ENCODE measurements at regions not wholly inside any gene's neighbourhood (a gene's known extent, or its start where the extent isn't known, plus 50 kb on each side); places are given as distances from the start of the nearest gene placed in this dataset.

- H3K4me1 ChIP-seq: no peaks in the 10 kb centered on the region
- H3K27me3 ChIP-seq: no peaks in the 10 kb centered on the region
- no peak for TF ChIP-seq POLR2A (IDR thresholded peaks at IDR 0.05)
- TF ChIP-seq, protein P1, sequence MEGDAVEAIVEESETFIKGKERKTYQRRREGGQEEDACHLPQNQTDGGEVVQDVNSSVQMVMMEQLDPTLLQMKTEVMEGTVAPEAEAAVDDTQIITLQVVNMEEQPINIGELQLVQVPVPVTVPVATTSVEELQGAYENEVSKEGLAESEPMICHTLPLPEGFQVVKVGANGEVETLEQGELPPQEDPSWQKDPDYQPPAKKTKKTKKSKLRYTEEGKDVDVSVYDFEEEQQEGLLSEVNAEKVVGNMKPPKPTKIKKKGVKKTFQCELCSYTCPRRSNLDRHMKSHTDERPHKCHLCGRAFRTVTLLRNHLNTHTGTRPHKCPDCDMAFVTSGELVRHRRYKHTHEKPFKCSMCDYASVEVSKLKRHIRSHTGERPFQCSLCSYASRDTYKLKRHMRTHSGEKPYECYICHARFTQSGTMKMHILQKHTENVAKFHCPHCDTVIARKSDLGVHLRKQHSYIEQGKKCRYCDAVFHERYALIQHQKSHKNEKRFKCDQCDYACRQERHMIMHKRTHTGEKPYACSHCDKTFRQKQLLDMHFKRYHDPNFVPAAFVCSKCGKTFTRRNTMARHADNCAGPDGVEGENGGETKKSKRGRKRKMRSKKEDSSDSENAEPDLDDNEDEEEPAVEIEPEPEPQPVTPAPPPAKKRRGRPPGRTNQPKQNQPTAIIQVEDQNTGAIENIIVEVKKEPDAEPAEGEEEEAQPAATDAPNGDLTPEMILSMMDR (IDR thresholded peaks at IDR 0.05): no peak
- no peak overlapping the region for H3K27ac ChIP-seq
- no peaks in the 10 kb centered on the region for H3K36me3 ChIP-seq
- ATAC-seq (no peak), DNase-seq (no peak)
- no peak overlapping the region for H3K4me3 ChIP-seq
- no peaks in the 10 kb centered on the region for H3K9me3 ChIP-seq
- intact Hi-C loops (cut with DNase I): no loop called here
These were observed 76.5 kb upstream of the GTSF1L start for GRCh38 chr20:43803276-43803675.

- Histone ChIP-seq H3K36me3 (no peaks in the 10 kb centered on the region), H3K27me3 (no peaks in the 10 kb centered on the region), H3K9me3 (no peaks in the 10 kb centered on the region), H3K27ac (no peak overlapping the region), H3K4me3 (no peak overlapping the region), H3K4me1 (no peaks in the 10 kb centered on the region)
- intact Hi-C loops (cut with DNase I): no loop called here
- 56% methylated on average over 5 of the region's 6 CpGs for WGBS (ENCODE audit: insufficient coverage, low coverage, low lambda C conversion rate, missing lambda C conversion rate)
- no peak for DNase-seq
- ATAC-seq: no peak
- TF ChIP-seq, protein P1 (IDR thresholded peaks at IDR 0.05): no peak
- TF ChIP-seq POLR2A (IDR thresholded peaks at IDR 0.05): no peak
These were observed 73.4 kb upstream of the GTSF1L start for GRCh38 chr20:43800186-43800585.

GRCh38 chr20:43799741-43800140, 72.9 kb upstream of the GTSF1L start:
- intact Hi-C loops (cut with DNase I): no loop called here
- Histone ChIP-seq H3K27me3 (no peaks in the 10 kb centered on the region), H3K36me3 (no peaks in the 10 kb centered on the region), H3K9me3 (no peaks in the 10 kb centered on the region), H3K4me3 (no peak overlapping the region), H3K4me1 (no peaks in the 10 kb centered on the region), H3K27ac (no peak overlapping the region)
- DNase-seq (no peak), ATAC-seq (no peak)
- TF ChIP-seq POLR2A (IDR thresholded peaks at IDR 0.05): no peak
- TF ChIP-seq, protein P1 (IDR thresholded peaks at IDR 0.05): no peak
- WGBS (ENCODE audit: insufficient coverage, low coverage, low lambda C conversion rate, missing lambda C conversion rate): 27% methylated on average over 1 of the region's 5 CpGs

DNA sequence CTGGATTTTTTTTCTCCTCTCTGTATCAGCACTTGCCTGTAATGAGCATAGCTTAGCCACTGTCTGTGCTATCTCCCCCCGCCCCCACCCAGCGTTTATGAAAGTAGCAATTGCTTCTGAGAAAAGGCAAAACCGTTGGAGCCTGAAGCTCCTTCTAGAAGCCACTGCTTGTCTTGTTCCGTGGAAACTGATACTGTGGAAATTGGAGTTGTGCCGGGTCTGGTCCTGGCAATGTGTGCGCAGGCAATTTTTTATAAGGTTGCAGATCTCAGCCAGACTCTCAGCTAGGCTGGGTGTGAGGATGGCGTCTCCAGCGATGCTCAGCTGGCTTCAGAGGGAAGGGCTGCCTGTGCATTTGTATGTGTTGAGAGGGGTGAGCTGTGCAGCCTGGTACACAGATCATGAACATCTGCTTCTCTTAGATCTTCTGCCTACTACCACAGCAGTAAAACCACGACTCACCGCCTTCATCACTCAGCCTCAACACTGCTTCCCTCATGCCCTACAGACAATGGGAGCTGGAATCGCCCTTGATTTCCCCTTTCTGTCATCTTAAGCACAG, 72.4 kb upstream of the GTSF1L start:
- intact Hi-C loops (cut with DNase I): no loop called here
- Histone ChIP-seq H3K27me3 (no peaks in the 10 kb centered on the region), H3K36me3 (no peaks in the 10 kb centered on the region), H3K9me3 (no peaks in the 10 kb centered on the region), H3K4me1 (no peaks in the 10 kb centered on the region), H3K27ac (no peak overlapping the region), H3K4me3 (no peak overlapping the region)
- 31% methylated on average over 5 of the region's 11 CpGs for WGBS (ENCODE audit: insufficient coverage, low coverage, low lambda C conversion rate, missing lambda C conversion rate)
- TF ChIP-seq POLR2A (IDR thresholded peaks at IDR 0.05): no peak
- TF ChIP-seq, protein P1 (IDR thresholded peaks at IDR 0.05): no peak
- ATAC-seq (no peak), DNase-seq (no peak)

Data from right lobe of liver (tissue), 6 donors.